ENCODE measurements at regions not wholly inside any gene's neighbourhood (a gene's known extent, or its start where the extent isn't known, plus 50 kb on each side); places are given as distances from the start of the nearest gene placed in this dataset.
A peak's percentile ranks its signal among the peaks of the same experiment; 100 is the strongest.

DNA sequence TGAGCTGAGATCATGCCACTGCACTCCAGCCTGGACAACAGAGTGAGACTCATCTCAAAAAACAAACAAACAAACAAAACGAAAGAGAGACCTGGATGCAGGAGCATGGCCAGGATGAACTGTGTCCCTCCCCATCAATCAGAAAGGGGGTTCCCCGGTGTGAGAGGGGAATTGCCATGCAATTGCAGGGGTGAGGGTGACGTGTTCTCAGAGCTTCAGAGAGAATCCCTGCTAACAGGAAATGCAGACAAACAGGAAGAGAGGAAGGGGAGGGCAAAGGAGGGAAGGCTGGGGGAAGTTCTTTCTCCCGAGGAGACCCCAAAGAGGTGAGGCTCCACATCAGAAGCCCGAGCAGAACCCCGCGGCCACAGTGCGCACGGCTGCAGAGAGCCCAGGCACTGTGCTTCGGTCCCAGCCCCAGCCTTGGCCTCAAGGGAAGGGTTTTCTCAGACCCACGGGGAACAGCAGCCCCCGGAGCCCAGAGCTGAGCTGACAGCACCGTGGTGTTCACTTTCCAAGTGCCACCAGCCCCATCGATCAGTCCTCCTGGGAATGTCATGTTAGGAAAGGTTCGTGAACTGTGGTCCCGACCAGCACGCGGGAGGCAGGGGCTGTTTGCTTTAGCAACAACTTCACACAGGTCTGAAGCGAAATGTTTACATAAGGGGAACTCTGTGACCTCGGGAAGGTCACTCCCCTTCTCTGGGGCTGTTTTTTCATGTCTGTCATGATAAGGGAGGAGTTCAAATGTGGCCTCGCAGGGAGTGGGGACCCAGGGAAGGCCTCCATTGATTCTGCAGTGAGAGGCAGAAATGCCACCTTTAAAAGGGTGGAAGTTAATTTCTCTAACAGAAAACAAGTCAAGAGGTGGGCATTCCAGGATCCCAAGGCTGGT is 108.0 kb upstream of the ANO1 start (continued):
- TF ChIP-seq TAF15 (IDR thresholded peaks at IDR 0.05; ENCODE audit: low read depth, low read length, poor library complexity, severe bottlenecking), result no peak
- TF ChIP-seq, protein P1, sequence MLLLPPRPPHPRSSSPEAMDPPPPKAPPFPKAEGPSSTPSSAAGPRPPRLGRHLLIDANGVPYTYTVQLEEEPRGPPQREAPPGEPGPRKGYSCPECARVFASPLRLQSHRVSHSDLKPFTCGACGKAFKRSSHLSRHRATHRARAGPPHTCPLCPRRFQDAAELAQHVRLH (CRISPR knock-in tag; IDR thresholded peaks at IDR 0.05; ENCODE audit: borderline replicate concordance, low read depth), result peak; percentile 86; the same call in 1 of the 2 replicates
- peak; percentile 84; the same call in 1 of the 2 replicates for TF ChIP-seq GATA4 (IDR thresholded peaks at IDR 0.05; ENCODE audit: borderline replicate concordance, low read depth)
- no peak for TF ChIP-seq RAD51 (IDR thresholded peaks at IDR 0.05; ENCODE audit: borderline replicate concordance)
- peak; percentile 97 for TF ChIP-seq ZNF670 (CRISPR knock-in tag; IDR thresholded peaks at IDR 0.05; ENCODE audit: borderline replicate concordance)
- no peak for TF ChIP-seq ZNF780A (CRISPR knock-in tag; IDR thresholded peaks at IDR 0.05)
- TF ChIP-seq, protein P2, sequence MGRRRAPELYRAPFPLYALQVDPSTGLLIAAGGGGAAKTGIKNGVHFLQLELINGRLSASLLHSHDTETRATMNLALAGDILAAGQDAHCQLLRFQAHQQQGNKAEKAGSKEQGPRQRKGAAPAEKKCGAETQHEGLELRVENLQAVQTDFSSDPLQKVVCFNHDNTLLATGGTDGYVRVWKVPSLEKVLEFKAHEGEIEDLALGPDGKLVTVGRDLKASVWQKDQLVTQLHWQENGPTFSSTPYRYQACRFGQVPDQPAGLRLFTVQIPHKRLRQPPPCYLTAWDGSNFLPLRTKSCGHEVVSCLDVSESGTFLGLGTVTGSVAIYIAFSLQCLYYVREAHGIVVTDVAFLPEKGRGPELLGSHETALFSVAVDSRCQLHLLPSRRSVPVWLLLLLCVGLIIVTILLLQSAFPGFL (CRISPR knock-in tag; IDR thresholded peaks at IDR 0.05), result no peak
- TF ChIP-seq NR2F1 (CRISPR knock-in tag; IDR thresholded peaks at IDR 0.05), result peak; percentile 100
- TF ChIP-seq HNRNPLL (IDR thresholded peaks at IDR 0.05; ENCODE audit: low read depth, low read length, poor library complexity, severe bottlenecking), result peak; percentile 69
- TF ChIP-seq, protein P3, sequence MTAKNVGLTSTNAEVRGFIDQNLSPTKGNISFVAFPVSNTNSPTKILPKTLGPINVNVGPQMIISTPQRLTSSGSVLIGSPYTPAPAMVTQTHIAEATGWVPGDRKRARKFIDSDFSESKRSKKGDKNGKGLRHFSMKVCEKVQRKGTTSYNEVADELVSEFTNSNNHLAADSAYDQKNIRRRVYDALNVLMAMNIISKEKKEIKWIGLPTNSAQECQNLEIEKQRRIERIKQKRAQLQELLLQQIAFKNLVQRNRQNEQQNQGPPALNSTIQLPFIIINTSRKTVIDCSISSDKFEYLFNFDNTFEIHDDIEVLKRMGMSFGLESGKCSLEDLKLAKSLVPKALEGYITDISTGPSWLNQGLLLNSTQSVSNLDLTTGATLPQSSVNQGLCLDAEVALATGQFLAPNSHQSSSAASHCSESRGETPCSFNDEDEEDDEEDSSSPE (CRISPR knock-in tag; IDR thresholded peaks at IDR 0.05), result peak; percentile 83
- TF ChIP-seq RCOR2 (CRISPR knock-in tag; IDR thresholded peaks at IDR 0.05), result peak; percentile 90
- TF ChIP-seq, protein P4, sequence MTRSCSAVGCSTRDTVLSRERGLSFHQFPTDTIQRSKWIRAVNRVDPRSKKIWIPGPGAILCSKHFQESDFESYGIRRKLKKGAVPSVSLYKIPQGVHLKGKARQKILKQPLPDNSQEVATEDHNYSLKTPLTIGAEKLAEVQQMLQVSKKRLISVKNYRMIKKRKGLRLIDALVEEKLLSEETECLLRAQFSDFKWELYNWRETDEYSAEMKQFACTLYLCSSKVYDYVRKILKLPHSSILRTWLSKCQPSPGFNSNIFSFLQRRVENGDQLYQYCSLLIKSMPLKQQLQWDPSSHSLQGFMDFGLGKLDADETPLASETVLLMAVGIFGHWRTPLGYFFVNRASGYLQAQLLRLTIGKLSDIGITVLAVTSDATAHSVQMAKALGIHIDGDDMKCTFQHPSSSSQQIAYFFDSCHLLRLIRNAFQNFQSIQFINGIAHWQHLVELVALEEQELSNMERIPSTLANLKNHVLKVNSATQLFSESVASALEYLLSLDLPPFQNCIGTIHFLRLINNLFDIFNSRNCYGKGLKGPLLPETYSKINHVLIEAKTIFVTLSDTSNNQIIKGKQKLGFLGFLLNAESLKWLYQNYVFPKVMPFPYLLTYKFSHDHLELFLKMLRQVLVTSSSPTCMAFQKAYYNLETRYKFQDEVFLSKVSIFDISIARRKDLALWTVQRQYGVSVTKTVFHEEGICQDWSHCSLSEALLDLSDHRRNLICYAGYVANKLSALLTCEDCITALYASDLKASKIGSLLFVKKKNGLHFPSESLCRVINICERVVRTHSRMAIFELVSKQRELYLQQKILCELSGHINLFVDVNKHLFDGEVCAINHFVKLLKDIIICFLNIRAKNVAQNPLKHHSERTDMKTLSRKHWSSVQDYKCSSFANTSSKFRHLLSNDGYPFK (CRISPR knock-in tag; IDR thresholded peaks at IDR 0.05; ENCODE audit: borderline replicate concordance), result peak; percentile 41; the same call in 1 of the 2 replicates
- peak; percentile 79 for TF ChIP-seq RFXAP (CRISPR knock-in tag; IDR thresholded peaks at IDR 0.05; ENCODE audit: borderline replicate concordance)
- TF ChIP-seq, protein P5, sequence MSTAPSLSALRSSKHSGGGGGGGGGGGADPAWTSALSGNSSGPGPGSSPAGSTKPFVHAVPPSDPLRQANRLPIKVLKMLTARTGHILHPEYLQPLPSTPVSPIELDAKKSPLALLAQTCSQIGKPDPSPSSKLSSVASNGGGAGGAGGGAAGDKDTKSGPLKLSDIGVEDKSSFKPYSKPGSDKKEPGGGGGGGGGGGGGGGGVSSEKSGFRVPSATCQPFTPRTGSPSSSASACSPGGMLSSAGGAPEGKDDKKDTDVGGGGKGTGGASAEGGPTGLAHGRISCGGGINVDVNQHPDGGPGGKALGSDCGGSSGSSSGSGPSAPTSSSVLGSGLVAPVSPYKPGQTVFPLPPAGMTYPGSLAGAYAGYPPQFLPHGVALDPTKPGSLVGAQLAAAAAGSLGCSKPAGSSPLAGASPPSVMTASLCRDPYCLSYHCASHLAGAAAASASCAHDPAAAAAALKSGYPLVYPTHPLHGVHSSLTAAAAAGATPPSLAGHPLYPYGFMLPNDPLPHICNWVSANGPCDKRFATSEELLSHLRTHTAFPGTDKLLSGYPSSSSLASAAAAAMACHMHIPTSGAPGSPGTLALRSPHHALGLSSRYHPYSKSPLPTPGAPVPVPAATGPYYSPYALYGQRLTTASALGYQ (CRISPR knock-in tag; IDR thresholded peaks at IDR 0.05), result peak; percentile 100
- TF ChIP-seq RAD21 (CRISPR knock-in tag; IDR thresholded peaks at IDR 0.05), result peak; percentile 48; the same call in 1 of the 2 replicates
- TF ChIP-seq, protein P6, sequence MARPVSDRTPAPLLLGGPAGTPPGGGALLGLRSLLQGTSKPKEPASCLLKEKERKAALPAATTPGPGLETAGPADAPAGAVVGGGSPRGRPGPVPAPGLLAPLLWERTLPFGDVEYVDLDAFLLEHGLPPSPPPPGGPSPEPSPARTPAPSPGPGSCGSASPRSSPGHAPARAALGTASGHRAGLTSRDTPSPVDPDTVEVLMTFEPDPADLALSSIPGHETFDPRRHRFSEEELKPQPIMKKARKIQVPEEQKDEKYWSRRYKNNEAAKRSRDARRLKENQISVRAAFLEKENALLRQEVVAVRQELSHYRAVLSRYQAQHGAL (CRISPR knock-in tag; IDR thresholded peaks at IDR 0.05; ENCODE audit: not compliant biosample characterization), result peak; percentile 70
- no peak for TF ChIP-seq POLR2AphosphoS2 (IDR thresholded peaks at IDR 0.05; ENCODE audit: low read depth, low read length)
- TF ChIP-seq SRSF9 (IDR thresholded peaks at IDR 0.05; ENCODE audit: borderline replicate concordance, insufficient read depth, low read depth, low read length, poor library complexity, severe bottlenecking), result no peak

Data from HepG2 (cell line).